Endothelial cell of hepatic sinusoid (primary cell): ENCODE measurements at regions not wholly inside any gene's neighbourhood (a gene's known extent, or its start where the extent isn't known, plus 50 kb on each side); places are given as distances from the start of the nearest gene placed in this dataset.

Experiments used
- in situ Hi-C: cut with HindIII; loops from 2 replicates; pipeline ENCODE4 v1.10.0; 2017; ENCODE audit warnings: low sequenced_read_pairs

GRCh38 chr3:106635271-106635670, 742.0 kb upstream of the CCDC54 start:
- in situ Hi-C loops, result no loop called here

GRCh38 chr3:106635826-106636225, 741.4 kb upstream of the CCDC54 start:
- in situ Hi-C loops, result no loop called here

- in situ Hi-C loops, result no loop called here
Measured at GRCh38 chr3:106640353-106640752, 736.9 kb upstream of the CCDC54 start.

- in situ Hi-C loops, result no loop called here
Measured at GRCh38 chr3:106642161-106642560, 735.1 kb upstream of the CCDC54 start.

- in situ Hi-C loops, result no loop called here
Measured at GRCh38 chr3:106643684-106644161, 733.5 kb upstream of the CCDC54 start.

- in situ Hi-C loops, result no loop called here
Measured at GRCh38 chr3:106673926-106674569, 703.2 kb upstream of the CCDC54 start.

- in situ Hi-C loops, result no loop called here
Measured at GRCh38 chr3:106675451-106675850, 701.8 kb upstream of the CCDC54 start.

GRCh38 chr3:106678657-106679390, 698.4 kb upstream of the CCDC54 start:
- in situ Hi-C loops, result no loop called here

- in situ Hi-C loops, result no loop called here
Measured at GRCh38 chr3:106683953-106684620, 693.2 kb upstream of the CCDC54 start.

GRCh38 chr3:106685745-106686144, 691.5 kb upstream of the CCDC54 start:
- in situ Hi-C loops, result no loop called here

- in situ Hi-C loops, result no loop called here
Measured at GRCh38 chr3:106687905-106688304, 689.3 kb upstream of the CCDC54 start.

GRCh38 chr3:106688464-106688863, 688.8 kb upstream of the CCDC54 start:
- in situ Hi-C loops, result no loop called here

- in situ Hi-C loops, result no loop called here
Measured at GRCh38 chr3:106691476-106691875, 685.8 kb upstream of the CCDC54 start.

- in situ Hi-C loops, result no loop called here
Measured at GRCh38 chr3:106692624-106693023, 684.6 kb upstream of the CCDC54 start.

- in situ Hi-C loops, result no loop called here
Measured at GRCh38 chr3:106699122-106699521, 678.1 kb upstream of the CCDC54 start.

- in situ Hi-C loops, result no loop called here
Measured at GRCh38 chr3:106700981-106701380, 676.3 kb upstream of the CCDC54 start.

- in situ Hi-C loops, result no loop called here
Measured at GRCh38 chr3:106703524-106703923, 673.7 kb upstream of the CCDC54 start.

GRCh38 chr3:106707347-106707746, 669.9 kb upstream of the CCDC54 start:
- in situ Hi-C loops, result no loop called here

GRCh38 chr3:106710596-106710995, 666.6 kb upstream of the CCDC54 start:
- in situ Hi-C loops, result no loop called here

GRCh38 chr3:106711650-106712049, 665.6 kb upstream of the CCDC54 start:
- in situ Hi-C loops, result no loop called here

GRCh38 chr3:106714400-106714799, 662.8 kb upstream of the CCDC54 start:
- in situ Hi-C loops, result no loop called here

- in situ Hi-C loops, result no loop called here
Measured at GRCh38 chr3:106715286-106715685, 662.0 kb upstream of the CCDC54 start.
